C4-2B (cell line): ENCODE measurements at regions not wholly inside any gene's neighbourhood (a gene's known extent, or its start where the extent isn't known, plus 50 kb on each side); places are given as distances from the start of the nearest gene placed in this dataset.

ENCODE experiments used
- H3K27ac ChIP-seq: fragments of 450-650 bp; 2 replicates; pipeline ENCODE4 v1.5.1; 2017
- ZFX ChIP-seq: fragments of 450-650 bp; IDR thresholded peaks from 2 replicates; pipeline ENCODE4 v1.6.1; 2017
- TF ChIP-seq, protein P1 (sequence below): fragments of 450-650 bp; conservative IDR thresholded peaks from 2 replicates; pipeline ENCODE4 v1.5.1; 2017; ENCODE audit warnings: mild to moderate bottlenecking

DNA sequence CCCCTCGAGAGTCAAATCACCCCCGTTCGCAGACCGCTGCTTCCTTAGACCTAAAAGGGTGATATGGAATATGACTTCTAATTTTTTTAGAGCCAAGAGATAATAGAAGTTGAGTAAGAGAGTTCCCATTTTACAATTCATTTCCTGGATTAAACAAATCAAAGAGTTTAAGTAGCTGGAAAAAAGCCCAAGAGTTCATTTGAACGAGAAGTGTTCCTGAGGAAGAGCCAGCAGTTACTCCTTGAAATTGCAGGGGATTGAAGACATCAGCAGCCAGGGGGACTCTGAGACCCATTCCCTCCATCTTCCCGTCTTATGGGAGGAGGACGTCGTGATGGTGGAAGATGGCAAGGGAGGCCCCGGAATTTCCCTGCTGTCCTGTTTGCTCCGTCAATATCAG, 277.0 kb downstream of the WDR11 start:
- TF ChIP-seq ZFX = no peak
- TF ChIP-seq, protein P1, sequence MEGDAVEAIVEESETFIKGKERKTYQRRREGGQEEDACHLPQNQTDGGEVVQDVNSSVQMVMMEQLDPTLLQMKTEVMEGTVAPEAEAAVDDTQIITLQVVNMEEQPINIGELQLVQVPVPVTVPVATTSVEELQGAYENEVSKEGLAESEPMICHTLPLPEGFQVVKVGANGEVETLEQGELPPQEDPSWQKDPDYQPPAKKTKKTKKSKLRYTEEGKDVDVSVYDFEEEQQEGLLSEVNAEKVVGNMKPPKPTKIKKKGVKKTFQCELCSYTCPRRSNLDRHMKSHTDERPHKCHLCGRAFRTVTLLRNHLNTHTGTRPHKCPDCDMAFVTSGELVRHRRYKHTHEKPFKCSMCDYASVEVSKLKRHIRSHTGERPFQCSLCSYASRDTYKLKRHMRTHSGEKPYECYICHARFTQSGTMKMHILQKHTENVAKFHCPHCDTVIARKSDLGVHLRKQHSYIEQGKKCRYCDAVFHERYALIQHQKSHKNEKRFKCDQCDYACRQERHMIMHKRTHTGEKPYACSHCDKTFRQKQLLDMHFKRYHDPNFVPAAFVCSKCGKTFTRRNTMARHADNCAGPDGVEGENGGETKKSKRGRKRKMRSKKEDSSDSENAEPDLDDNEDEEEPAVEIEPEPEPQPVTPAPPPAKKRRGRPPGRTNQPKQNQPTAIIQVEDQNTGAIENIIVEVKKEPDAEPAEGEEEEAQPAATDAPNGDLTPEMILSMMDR = no peak
- H3K27ac ChIP-seq = no peak overlapping the region

DNA sequence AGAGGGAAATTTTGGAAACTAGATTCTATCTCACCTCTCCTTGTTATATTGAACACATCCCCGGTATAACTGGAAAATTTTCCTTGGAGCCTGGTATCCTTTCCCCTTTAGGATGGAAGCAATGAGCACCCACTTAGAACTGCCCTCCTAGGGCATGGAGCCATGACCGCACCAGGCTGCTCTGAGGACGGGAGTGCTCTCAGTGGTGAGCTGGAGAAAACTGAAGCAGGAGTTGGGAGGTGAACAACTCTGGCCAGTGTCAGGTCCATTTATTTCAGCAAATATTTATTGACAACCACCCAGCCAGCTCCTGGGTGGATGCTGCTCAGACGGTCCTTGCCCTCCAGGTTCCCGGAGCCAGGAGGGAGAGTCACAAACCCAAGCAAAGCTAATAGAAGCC, 278.1 kb downstream of the WDR11 start:
- TF ChIP-seq ZFX = no peak
- TF ChIP-seq, protein P1 = no peak
- no peak overlapping the region for H3K27ac ChIP-seq

GRCh38 chr10:121130382-121130781, 279.2 kb downstream of the WDR11 start:
- H3K27ac ChIP-seq = no peak overlapping the region
- no peak for TF ChIP-seq ZFX
- TF ChIP-seq, protein P1 = no peak

DNA sequence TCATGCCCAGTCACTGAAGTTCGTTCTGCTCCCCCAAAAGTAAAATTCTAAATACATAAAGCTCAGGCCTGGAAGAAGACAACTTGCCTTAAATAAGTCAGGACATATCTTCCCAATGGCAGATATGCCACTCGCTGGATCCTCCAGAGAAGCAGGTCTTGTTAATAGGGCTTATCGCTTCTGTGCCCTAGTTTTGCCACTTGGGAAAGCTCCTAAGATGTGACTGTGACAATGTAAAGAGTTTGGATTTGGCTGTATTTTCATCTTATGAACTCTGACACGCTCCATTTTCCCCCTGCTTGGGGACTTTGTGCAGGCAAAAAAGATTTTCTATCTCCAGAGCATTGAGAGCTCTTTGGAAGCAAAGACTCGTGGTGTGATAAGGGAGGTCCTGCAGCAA, 279.9 kb downstream of the WDR11 start:
- no peak overlapping the region for H3K27ac ChIP-seq
- TF ChIP-seq, protein P1 = no peak
- no peak for TF ChIP-seq ZFX

- H3K27ac ChIP-seq = no peak overlapping the region
- no peak for TF ChIP-seq ZFX
- TF ChIP-seq, protein P1 = no peak
These were observed 280.5 kb downstream of the WDR11 start for GRCh38 chr10:121131426-121132265.

DNA sequence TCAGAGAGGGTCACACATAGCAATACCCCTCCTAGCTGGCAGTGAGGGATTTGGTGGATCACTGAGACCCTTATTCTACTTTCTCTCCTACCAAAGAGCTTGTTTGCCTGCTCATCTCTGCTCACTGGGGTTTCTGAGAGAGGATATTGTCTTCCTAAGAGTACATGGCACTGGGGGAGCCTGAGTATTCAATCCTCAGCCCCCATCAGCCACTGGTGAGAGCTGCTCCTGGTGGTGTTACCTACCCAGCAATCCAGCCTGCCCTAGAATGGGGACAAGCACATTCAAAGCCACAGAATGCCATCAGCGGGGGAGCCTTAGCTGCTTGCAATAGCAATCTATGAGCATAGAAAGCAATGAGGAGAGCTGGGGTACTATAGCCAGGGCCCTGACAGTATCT, 281.1 kb downstream of the WDR11 start:
- H3K27ac ChIP-seq = no peak overlapping the region
- no peak for TF ChIP-seq ZFX
- TF ChIP-seq, protein P1 = no peak

- H3K27ac ChIP-seq = no peak overlapping the region
- TF ChIP-seq, protein P1 = no peak
- TF ChIP-seq ZFX = no peak
These were observed 282.7 kb downstream of the WDR11 start for GRCh38 chr10:121133901-121134300.
